Hematopoietic multipotent progenitor cell (in vitro differentiated cells): ENCODE measurements at regions not wholly inside any gene's neighbourhood (a gene's known extent, or its start where the extent isn't known, plus 50 kb on each side); places are given as distances from the start of the nearest gene placed in this dataset.
"Not testable (repeated sequence)": the region's sequence is repeated elsewhere in the genome, so short reads cannot be mapped to it uniquely, and the experiment has no call there.

Source experiments
- DNase-seq, 3 donors: peaks; one replicate each; pipeline ENCODE4 v3.0.0-alpha.2; 2011 to 2015; ENCODE audit warnings: low read depth in 2 of 3, low spot score in 2 of 3

DNA sequence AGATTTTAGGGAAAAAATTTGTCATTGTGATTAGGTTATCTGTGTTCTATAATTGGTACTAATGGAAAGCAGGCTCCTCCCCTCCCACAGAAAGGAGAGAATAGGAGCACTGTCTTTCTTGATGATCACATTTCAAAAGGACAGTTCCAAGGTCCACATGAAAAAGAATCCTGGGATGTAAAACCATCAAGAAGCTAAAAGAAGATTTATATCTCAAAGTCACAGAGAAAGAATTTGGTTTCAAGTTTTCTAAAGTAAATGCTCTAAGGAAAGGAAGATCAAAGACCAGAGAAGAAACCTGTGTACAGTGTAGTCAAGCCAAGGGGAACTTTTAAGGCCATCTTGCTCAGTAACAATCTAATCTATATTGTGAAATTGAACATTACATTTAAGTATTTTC lies 652.7 kb upstream of the HS3ST5 start:
- no peak for DNase-seq

DNA sequence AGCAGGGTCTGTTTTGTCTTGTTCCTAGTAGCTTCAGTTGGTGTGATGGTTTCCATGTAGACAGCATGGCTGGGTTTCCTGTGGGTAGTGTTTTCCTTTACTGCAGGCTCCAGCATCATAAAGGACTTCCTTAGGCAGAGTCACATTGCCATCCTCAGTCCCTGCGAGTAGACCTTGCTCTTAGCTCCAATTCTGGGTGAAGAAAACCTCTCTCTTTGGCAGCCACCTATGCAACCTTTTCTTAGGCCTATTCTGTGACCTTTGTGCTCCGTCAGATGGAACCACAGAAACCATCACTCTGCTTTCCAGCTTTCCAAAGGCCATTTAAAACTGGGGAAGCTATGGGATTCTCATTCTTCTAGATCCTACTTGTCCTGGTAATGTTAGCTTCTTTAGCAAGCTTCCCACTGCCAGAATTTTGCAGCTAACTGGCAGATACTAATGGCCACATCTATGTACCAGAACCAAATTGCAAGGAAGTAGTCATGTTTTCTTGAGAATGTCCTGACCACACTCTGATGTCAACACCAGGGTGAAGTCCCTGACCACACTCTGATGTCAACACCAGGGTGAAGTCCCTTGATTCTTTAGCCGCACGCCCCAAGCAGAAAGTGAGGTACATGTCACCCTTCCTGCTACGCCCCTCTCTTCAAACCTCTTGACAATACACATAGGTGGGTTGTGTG lies 646.6 kb upstream of the HS3ST5 start:
- DNase-seq = no peak

DNA sequence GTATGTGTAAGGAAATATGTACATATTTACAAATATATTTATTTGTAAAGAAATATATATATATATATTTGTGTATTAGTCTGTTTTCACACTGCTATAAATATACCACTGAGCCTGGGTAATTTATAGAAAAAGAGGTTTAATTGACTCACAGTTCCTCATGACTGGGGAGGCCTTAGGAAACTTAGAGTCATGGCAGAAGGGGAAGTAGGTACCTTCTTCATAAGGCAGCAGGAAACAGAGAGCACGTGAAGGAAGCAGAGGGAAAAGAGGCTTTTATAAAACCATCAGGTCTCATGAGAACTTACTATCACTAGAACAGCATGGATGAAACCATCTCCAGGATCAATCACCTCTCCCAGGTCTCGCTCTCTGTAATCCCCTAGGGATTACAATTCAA lies 644.5 kb upstream of the HS3ST5 start:
- no peak for DNase-seq

DNA sequence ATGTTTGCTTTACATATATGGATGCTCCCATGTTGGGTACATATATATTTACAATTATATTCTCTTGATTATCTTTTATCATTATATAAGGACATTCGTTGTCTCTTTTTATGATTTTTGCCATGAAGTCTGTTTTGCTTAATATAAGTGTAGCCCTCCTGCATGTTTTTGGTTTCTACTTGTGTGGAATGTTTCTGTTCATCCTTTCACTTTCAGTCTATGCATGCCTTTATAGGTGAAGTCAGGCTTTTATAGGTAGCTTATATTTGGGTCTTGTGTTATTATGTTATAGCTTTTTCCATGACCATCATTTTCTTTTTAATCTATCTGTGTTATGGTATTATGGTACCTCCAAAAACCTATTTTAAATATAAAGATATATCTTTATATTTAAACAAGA lies 612.5 kb upstream of the HS3ST5 start:
- DNase-seq = no peak

DNA sequence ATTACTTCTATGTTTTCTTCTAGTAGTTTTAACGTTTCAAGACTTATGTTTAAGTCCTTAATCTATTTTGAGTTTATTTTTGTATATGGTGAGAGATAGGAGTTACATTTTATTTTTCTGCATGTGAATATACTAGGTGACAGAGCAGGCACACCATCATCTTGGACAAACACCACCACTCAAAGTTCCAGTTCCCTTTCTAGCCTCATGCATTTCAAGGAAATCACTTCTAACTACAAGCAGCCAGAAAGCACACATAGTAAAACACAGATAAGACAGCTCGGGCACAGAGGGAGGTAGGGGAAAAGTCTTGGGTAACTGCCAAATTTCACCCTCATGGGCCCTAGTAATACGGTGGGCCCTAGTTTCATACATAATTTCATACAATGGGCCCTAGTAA lies 609.4 kb upstream of the HS3ST5 start:
- no peak for DNase-seq

DNA sequence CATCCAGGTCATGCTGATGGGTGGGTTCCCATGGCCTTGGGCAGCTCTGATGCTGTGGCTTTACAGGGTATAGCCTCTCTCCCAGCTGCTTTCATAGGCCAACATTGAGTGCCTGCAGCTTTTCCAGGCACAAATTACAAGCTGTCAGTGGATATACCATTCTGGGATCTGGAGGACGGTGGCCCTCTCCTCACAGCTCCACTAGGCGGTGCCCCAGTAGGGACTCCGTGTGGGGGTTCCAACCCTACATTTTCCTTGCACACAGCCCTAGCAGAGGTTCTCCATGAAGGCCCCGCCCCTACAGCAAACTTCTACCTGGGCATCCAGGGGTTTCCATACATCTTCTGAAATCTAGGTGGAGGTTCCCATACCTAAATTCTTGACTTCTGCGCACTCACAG lies 602.6 kb upstream of the HS3ST5 start:
- DNase-seq = no peak

DNA sequence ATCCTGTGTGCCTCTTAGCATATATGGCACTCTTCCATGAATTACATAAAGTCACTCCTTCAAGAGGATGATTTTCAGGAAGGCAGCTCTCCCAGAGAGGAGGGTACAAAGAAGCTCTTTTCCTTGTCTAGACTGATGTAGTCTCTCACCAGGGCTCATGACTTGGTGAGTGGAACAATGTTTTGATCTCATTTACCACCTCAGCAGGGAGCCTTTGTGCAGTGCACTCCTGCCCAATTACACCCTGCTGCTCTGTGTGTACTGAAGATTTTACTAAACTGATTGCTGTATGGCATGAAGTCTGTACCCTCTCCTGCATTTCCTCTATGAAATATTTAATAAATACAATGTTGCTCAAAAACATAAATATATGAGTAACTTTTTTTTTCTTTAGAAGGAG lies 598.3 kb upstream of the HS3ST5 start:
- DNase-seq = no peak

DNA sequence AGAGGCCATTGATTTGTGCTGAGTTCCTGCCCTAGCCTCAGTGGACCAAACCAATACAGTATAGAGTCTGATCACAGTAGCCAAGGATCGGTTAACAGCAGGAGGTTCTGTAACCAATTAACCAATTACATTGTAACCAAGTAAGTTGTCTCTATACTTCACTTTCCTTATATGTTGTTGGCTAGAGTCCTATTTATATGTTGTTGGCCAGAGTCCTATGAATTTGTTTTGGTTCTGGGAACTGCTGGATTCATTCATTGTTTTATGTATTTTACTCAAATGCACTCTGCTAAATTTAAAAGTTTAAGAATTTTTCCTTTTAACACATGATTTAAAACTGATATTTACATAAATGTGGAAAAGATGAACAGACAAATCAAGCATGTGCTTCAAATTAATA lies 597.4 kb upstream of the HS3ST5 start:
- no peak for DNase-seq

DNA sequence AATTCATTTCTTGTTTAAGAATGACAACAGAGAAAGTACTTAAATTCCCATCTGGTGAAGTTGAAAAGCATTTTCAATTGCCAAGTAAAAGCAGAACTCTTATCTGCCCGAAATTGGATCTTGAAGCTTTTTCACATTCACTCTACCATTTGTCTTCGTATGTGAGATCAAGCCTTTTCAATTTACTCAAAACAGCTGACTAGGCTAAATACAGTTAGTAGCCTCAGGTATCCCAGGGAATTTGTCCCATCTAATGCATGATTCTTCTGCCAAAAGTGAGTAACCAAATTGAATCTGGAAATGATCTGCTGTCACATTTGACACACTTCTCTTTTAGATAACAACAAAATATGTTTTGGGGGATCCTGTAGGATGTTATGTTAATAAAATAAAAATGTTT lies 596.8 kb upstream of the HS3ST5 start:
- no peak for DNase-seq

DNA sequence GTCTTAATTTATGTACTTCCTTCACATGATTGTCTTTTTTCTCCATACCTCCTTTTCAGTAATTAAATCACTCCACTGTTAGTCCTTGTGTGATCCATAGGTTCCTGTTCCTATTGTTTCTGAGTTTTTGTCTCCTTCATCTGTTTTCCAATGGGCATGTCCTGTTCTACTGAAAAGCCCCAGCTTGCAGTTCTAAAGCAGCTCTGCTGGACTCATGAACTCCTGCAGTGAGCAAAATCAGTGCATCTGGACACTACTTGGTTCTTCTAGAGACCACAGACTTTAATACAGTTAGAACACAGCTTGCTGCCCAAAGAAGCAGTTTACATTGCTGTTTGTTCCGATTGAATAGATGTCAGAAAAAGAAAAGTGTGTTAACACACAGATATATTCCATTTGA lies 593.3 kb upstream of the HS3ST5 start:
- DNase-seq = no peak

DNA sequence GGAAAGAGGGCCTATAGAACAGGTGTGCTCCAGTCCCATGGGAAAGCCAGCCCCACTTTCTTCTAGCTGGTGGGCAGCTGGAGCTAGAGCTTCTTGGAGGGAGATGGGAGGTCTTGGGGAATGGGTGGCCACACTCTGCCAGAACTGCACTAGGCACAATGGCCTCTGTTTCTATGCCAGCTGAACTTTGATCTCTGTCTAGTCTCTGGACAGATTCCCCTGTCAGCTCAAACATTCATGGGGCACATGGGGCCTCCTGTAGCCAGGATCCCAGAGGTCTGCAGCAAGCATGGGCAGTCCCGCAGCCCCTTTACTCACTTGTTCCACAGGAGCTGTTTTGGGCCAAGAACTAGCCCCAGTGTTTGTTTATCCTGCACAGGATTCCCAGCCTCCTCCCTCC lies 591.3 kb upstream of the HS3ST5 start:
- no peak for DNase-seq

DNA sequence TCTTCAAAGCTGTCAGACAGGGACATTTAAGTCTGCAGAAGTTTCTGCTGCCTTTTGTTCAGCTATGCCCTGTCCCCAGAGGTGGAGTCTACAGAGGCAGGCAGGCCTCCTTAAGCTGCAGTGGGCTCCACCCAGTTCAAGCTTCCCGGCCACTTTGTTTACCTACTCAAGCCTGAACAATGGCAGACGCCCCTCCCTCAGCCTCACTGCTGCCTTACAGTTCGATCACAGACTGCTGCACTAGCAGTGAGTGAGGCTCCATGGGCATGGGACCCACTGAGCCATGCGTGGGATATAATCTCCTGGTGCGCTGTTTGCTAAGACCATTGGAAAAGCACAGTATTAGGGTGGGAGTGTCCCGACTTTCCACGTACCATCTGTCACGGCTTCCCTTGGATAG lies 585.9 kb upstream of the HS3ST5 start:
- not testable (repeated sequence) for DNase-seq

DNA sequence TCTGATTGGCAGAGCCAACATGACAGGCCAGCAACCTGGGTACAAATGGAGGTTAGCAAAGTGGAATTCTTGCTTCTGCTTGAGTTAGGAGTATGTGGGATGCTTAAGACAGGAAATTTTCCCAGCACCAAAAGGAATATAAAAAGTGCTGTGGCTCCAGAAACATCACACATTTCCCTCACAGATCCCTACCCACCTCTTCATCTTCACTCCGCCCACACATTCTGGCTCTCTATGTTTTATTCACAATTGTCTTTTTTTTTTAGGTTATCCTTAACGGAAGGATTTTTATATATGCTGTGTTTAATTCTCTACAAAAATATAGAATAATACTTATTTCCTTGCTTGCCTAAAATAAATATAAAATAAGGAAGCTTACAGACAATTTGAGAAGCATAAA lies 563.3 kb upstream of the HS3ST5 start:
- no peak for DNase-seq

DNA sequence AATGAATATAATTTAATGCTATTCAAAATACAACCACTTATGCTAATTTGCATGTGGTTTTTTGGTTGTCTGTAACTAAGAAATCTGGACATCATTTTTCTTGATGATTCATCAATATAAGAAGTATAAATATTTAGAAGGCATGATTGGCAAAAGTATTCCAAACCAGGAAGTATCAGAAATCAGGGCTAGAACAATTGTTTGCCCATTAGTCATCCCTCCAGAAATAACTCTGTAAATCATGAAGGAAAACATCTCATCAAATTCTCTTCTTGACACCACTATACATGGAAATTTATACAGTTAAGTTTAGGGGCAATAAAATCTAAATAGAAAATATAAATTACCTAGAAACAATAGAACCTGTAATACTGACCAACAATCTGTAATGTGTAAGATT lies 554.7 kb upstream of the HS3ST5 start:
- DNase-seq = no peak

DNA sequence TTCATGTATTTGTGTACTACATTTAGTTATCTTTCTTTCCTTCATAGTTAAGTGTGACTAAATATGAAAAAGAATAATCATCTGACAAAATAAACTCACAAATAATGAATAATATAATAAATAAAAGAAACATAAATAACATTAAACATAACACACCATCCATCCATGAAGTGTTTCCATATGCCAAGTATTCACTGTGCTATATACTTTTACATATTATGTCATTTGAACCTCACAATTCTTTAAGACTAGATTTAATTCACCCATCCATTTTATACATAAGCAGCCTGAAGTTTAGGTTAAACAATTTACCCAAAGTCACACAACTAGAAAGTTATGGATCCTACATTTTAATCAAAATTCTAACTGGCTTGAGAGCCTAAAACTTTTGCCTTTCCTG lies 549.4 kb upstream of the HS3ST5 start:
- DNase-seq = no peak

DNA sequence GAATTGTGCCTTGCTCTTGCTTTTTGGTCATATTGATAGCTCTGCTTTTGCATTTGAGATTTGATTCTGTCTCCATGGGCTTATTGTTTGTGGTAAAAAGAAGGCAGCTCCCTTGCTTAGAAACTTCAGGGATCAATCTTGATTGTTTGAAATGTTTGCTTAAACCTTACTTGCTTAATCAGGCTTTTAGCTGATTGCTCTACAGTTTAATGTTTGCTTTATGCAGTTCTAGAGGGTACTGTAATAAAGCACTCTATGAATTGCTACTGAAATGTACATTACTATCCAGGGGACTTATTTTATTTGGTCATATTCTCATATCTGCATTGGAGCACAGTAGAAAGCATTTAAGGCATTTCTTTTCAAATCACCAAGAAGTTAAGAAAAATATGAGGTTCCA lies 545.4 kb upstream of the HS3ST5 start:
- DNase-seq = no peak

DNA sequence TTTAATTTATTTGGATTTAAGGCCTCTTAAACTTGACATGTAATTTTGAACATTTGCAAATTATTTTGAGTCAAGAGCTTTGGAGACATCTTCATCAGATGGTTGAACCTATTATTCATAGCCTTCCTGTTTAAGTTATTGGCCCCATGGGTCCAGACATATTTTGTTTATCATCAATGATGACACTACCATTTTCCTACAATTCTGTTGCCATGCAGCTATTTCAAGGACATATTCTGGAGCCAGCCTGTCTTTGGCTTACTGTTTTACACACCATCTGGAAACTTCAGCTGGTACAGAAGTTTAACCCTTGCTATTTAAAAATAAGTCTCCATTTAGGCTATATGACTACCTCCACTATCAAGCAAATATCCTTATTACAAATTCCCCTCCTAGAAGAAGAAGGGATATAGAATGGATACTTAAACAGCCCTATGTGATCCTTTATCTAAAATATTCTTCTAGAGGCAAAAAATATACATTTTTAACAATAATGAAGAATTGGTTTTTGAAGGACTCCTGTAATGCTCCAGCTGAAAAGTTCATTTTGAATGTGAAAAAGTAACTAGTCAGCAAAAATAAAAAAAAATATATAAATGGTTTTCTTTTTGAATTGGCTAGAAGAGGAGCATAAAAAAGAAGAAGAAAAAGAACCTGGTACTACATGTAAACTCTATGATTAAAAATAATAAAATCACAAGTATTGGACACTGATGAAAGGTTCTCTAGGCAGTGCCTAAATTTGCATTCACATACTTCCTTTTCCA lies 544.0 kb upstream of the HS3ST5 start:
- no peak for DNase-seq

DNA sequence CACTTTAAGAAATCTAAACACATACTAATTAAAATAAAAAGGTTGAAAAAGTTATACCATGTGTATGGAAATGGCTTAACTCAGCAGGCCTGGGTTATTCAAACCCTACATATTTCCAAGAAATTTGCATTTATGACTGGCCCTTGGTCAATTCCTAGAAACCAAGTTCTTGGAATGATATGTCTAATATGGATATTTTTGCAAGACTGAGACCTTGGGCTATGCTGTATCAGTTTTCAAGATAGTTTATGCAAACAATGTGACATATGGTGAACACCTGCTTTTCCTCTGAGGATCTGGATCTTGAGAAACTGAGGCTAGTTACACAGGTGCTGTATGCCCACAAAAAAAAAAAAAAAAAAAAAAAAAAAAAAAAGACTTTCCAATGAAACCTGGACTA lies 536.9 kb upstream of the HS3ST5 start:
- DNase-seq = no peak

DNA sequence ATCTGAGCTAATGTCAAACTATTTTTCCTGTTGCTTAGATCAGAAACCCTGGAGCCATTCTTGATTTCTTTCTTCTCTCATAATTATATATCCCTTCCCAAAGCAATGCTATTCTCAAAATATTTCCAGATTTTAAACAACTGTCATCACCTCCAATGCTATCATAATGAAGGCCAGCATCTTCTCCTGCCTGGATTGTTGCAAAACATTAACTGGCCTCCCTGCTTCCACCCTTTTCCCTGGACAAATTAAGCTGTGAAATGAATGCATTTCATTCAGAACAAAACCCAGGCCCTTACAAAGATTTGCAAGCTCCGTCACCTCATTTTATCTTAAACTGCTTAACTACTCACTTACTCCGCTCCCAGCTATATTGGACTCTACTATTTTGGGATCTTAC lies 535.3 kb upstream of the HS3ST5 start:
- DNase-seq = no peak

DNA sequence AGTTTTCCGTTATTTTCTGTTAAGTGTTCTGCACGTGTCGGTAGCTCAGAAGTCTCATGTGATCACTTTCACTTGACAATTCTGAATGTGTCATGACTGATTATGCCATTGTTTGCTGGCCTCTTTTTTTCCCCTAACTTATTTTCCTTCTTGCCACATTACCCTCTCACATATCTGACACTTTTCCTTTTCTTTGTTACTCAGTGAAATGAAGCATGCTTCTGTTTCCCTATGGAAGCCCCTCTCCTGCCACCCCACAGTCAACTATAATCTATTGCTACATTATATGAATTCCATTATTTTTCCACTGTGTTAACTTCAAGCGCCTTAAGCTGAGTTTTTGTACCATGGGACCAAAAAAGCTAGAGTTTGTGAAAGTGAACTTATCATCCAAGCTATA lies 531.6 kb upstream of the HS3ST5 start:
- no peak for DNase-seq

DNA sequence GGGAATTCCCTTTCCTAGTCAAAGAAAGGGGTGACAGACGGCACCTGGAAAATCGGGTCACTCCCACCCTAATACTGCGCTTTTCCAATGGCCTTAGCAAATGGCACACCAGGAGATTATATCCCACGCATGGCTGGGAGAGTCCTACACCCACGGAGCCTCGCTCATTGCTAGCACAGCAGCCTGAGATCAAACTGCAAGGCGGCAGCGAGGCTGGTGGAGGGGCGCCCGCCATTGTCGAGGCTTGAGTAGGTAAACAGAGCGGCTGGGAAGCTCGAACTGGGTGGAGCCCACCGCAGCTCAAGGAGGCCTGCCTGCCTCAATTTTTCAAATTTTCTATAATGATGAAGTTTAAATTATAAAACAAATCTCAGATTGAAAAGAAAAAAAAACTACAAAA lies 522.7 kb upstream of the HS3ST5 start:
- not testable (repeated sequence) for DNase-seq

DNA sequence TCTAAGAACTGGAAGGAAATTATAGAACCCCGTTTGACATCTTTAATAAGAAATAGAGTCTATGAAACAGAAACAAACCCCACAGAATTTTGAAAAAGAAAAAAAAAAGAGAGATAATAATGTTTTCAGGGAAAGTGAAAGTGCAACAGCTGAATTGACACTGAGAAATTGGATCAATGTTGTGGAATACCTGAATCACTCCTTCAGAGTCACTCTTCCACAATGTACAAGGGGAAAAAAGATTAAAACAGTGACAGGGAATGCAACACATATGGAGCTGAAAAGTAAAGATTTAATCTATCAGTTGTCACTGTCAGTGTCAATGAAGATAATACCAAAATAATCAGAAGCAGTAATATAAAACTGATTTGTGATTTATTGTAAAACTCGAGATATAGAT lies 520.8 kb upstream of the HS3ST5 start:
- no peak for DNase-seq

DNA sequence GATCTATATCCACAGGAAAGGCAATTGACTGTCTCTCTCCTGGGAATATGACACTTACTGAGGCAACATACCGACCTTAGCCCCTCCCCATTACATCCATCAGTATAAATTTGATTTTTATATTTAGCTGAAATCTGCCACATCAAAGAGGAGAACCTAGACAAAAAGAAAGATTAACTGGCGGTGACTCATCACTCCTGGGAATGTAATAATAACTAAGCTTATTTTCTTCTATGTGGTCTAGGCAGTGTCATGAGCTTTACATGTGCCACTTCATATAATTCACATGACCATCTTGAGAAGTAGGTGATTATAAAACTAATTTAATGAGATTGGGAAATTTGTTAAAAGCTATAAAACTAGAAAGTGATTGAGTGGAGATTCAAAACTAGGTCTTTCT lies 520.0 kb upstream of the HS3ST5 start:
- no peak for DNase-seq
